ENCODE measurements at regions not wholly inside any gene's neighbourhood (a gene's known extent, or its start where the extent isn't known, plus 50 kb on each side); places are given as distances from the start of the nearest gene placed in this dataset.

DNA sequence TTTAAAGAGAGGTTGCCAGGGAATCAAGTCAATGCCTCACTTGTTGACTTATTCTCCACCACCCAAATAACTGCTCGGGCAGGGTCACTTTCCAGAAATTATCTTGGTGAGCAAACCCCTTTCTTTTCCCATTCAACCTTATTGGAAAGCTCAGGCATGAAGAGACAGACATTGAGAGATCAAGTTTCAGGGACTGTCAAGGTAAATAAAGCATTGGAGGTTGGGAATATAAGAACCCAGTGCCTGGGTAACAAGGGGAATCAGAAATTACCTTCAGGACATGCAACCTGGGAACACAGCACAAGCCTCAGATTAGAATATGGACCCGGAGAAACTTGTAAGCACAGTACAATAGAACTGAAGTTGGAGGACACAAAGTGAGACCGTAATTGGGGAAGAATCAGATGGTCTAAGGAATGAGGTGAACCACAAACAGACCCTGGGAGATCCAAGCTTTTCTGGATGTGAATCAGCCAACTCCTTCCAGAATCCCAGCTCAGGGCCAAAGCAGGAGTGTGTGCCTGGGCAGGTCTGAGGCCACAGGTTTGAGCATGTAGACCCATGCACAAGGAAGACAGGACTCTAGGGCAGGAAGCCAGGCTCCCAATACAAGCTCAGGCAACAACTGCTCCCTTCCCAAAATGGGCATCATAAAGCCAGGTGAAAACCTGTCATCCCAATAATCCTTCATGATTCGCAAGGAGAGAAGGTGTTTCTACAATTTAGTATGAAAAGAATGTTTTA lies 512.8 kb downstream of the MAFB start:
- WGBS, 2 experiments (ENCODE audit: extremely low coverage in 1 of 2, insufficient coverage in 1 of 2, insufficient read length in 1 of 2, insufficient replicate concordance in 2 of 2, low coverage in 1 of 2, low lambda C conversion rate in 2 of 2, missing lambda C conversion rate in 1 of 2): 91% methylated on average over 4 of the region's 4 CpGs; no CpG with 5 or more reads in 1 of the 2 experiments
- no peaks in the 10 kb centered on the region for H3K23me2 ChIP-seq (ENCODE audit: low read depth, low read length)
- no peak overlapping the region for H2BK12ac ChIP-seq (ENCODE audit: low read depth, low read length)
- H3K14ac ChIP-seq (ENCODE audit: insufficient read length): no peak overlapping the region
- no peak overlapping the region for H3K4ac ChIP-seq (replicated peaks; ENCODE audit: insufficient read length, low read depth, low read length)
- no peaks in the 10 kb centered on the region for H3K36me3 ChIP-seq (ENCODE audit: control insufficient read depth in 2 of 4, insufficient read depth in 4 of 4, low read length in 3 of 4)
- no peak overlapping the region for H4K5ac ChIP-seq (ENCODE audit: insufficient read length, low read depth, low read length)
- H2BK120ac ChIP-seq (replicated peaks; ENCODE audit: low read depth, low read length): no peak overlapping the region
- DNase-seq (ENCODE audit: low read depth in 1 of 2, low spot score in 2 of 2) (no peak), FAIRE-seq (no peak)
- H3K27ac ChIP-seq (ENCODE audit: low read depth, low read length): no peak overlapping the region
- no peak overlapping the region for H2BK5ac ChIP-seq (ENCODE audit: low read depth, low read length)
- H2AFZ ChIP-seq (ENCODE audit: low read length): no peak overlapping the region
- TF ChIP-seq MAFK (IDR thresholded peaks at IDR 0.05; ENCODE audit: low read depth, low read length) (no peak), SIX5 (IDR thresholded peaks at IDR 0.05; ENCODE audit: low read depth, low read length) (no peak), TEAD4 (IDR thresholded peaks at IDR 0.05; ENCODE audit: low read depth, low read length) (no peak), CREB1 (IDR thresholded peaks at IDR 0.05) (no peak), RAD21 (IDR thresholded peaks at IDR 0.05 in 1 of 2, conservative IDR thresholded peaks at IDR 0.05 in 1 of 2; ENCODE audit: low read depth in 2 of 2, low read length in 2 of 2) (no peak), CBX5 (IDR thresholded peaks at IDR 0.05; ENCODE audit: low read depth, low read length) (no peak), HDAC2 (IDR thresholded peaks at IDR 0.05; ENCODE audit: borderline replicate concordance in 1 of 2, low read depth in 2 of 2, low read length in 2 of 2) (no peak), SIRT6 (IDR thresholded peaks at IDR 0.05; ENCODE audit: low read length) (no peak)
- H2BK15ac ChIP-seq (ENCODE audit: low read length): no peak overlapping the region
- no peak overlapping the region for H2BK20ac ChIP-seq (ENCODE audit: low read length)
- no peak overlapping the region for H3K18ac ChIP-seq (ENCODE audit: extremely low read depth, low read length)
- no peak overlapping the region for H4K91ac ChIP-seq (replicated peaks; ENCODE audit: insufficient read length, low read length)
- H3K56ac ChIP-seq (replicated peaks; ENCODE audit: insufficient read length, low read depth, low read length): no peak overlapping the region
- no peak overlapping the region for H3K9ac ChIP-seq (replicated peaks in 1 of 4; ENCODE audit: extremely low read depth in 1 of 4, low read depth in 3 of 4, low read length in 3 of 4)
- no peaks in the 10 kb centered on the region for H3K79me1 ChIP-seq (ENCODE audit: low read depth, low read length)
- H3K79me2 ChIP-seq (ENCODE audit: control insufficient read depth in 1 of 2, insufficient read depth in 2 of 2, low read length in 2 of 2): no peaks in the 10 kb centered on the region
- H3K27me3 ChIP-seq (replicated peaks in 1 of 4; ENCODE audit: control insufficient read depth in 3 of 4, extremely low read depth in 1 of 4, insufficient read depth in 3 of 4, low read length in 3 of 4): no peaks in the 10 kb centered on the region
- no peaks in the 10 kb centered on the region for H3K9me3 ChIP-seq (ENCODE audit: insufficient read depth in 2 of 2, low read depth in 1 of 2, low read length in 1 of 2)
- H3K23ac ChIP-seq (ENCODE audit: insufficient read length): no peak overlapping the region
- no peak overlapping the region for H3K4me3 ChIP-seq (ENCODE audit: extremely low read depth in 1 of 4, insufficient read depth in 2 of 4, low read depth in 3 of 4, low read length in 4 of 4)
- H4K8ac ChIP-seq (ENCODE audit: extremely low read depth, insufficient read depth, low read length): no peak overlapping the region
- no peaks in the 10 kb centered on the region for H4K20me1 ChIP-seq (replicated peaks in 1 of 2; ENCODE audit: control insufficient read depth in 1 of 2, insufficient read depth in 2 of 2, low read length in 2 of 2)
- H2AK5ac ChIP-seq (ENCODE audit: low read depth, low read length): no peak overlapping the region
- POLR2A ChIA-PET (ENCODE audit: partially characterized antibody): no interaction called here
- peaks cover 0 to 3% (median 0%) of the 10 kb centered on the region in 4 experiments; a peak in 3 of 7 replicates for H3K4me1 ChIP-seq (replicated peaks in 1 of 4; ENCODE audit: control insufficient read depth in 3 of 4, insufficient read depth in 4 of 4, low read length in 3 of 4)
- CTCF ChIA-PET (ENCODE audit: partially characterized antibody): interaction anchor here (1.5 to 2.5 kb wide), 2 partner anchors 14 to 17 kb away, joined by 6 to 9 read pairs; no protein-coding TSS in a partner anchor
- no peak overlapping the region for H3K4me2 ChIP-seq (ENCODE audit: insufficient read depth in 1 of 2, low read depth in 2 of 2, low read length in 2 of 2)
